Body of pancreas (tissue), 4 donors: ENCODE measurements at regions not wholly inside any gene's neighbourhood (a gene's known extent, or its start where the extent isn't known, plus 50 kb on each side); places are given as distances from the start of the nearest gene placed in this dataset.

Source experiments
- CTCF ChIP-seq, 7 experiments: fragments of 450-650 bp in 4 of 7; fragments of 200-600 bp in 3 of 7; sonication (generic) in 3 of 7; IDR thresholded peaks; one replicate each; pipeline ENCODE4 v1.5.1; 2016 to 2019; ENCODE audit warnings: antibody characterized with exemption in 7 of 7
- POLR2A ChIP-seq, 3 donors: fragments of 450-650 bp; IDR thresholded peaks; one replicate each; pipeline ENCODE4 v1.6.1; 2016; ENCODE audit warnings: antibody characterized with exemption in 3 of 3, mild to moderate bottlenecking in 2 of 3

DNA sequence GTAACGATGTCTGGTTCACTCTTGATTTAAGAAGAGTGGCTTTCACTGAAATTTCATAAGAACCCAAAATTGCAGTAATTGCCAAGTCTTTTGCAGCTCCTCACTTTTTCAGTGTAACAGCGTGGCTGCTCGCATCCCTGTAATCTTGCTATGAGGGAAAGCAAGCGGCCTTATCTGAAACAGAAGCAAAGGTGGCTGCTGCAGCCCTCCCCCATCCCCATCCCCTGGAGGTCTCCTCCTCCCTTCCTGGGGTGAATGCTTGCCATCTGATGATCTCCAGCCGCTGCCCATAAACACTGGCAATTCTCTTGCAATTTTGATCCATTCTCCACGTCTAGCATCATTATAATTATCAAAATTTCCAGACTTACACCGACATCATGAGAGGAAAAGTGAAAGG, 182.5 kb upstream of the ASIC2 start:
- TF ChIP-seq CTCF (IDR thresholded peaks at IDR 0.05) (no peak), POLR2A (IDR thresholded peaks at IDR 0.05) (no peak)
